ENCODE measurements at regions not wholly inside any gene's neighbourhood (a gene's known extent, or its start where the extent isn't known, plus 50 kb on each side); places are given as distances from the start of the nearest gene placed in this dataset.

GRCh38 chr5:107208867-107209266, 461.9 kb downstream of the EFNA5 start:
- no peak for DNase-seq

GRCh38 chr5:107204413-107204812, 466.3 kb downstream of the EFNA5 start:
- no peak for DNase-seq

- no peak for DNase-seq
Measured at GRCh38 chr5:107203243-107203642, 467.5 kb downstream of the EFNA5 start.

- DNase-seq = no peak
Measured at GRCh38 chr5:107199756-107200155, 471.0 kb downstream of the EFNA5 start.

GRCh38 chr5:107196500-107197059, 474.2 kb downstream of the EFNA5 start:
- no peak for DNase-seq

- DNase-seq = no peak
Measured at GRCh38 chr5:107195890-107196395, 474.8 kb downstream of the EFNA5 start.

GRCh38 chr5:107184871-107185270, 485.9 kb downstream of the EFNA5 start:
- DNase-seq = no peak

GRCh38 chr5:107184066-107184465, 486.7 kb downstream of the EFNA5 start:
- no peak for DNase-seq

GRCh38 chr5:107170620-107171019, 500.1 kb downstream of the EFNA5 start:
- no peak for DNase-seq

- DNase-seq = no peak
Measured at GRCh38 chr5:107169867-107170266, 500.9 kb downstream of the EFNA5 start.

GRCh38 chr5:107168848-107169752, 501.6 kb downstream of the EFNA5 start:
- DNase-seq = no peak

- DNase-seq = no peak
Measured at GRCh38 chr5:107168086-107168485, 502.7 kb downstream of the EFNA5 start.

GRCh38 chr5:107165296-107165695, 505.4 kb downstream of the EFNA5 start:
- DNase-seq = no peak

- DNase-seq = no peak
Measured at GRCh38 chr5:107157809-107158208, 512.9 kb downstream of the EFNA5 start.

GRCh38 chr5:107155707-107156106, 515.0 kb downstream of the EFNA5 start:
- DNase-seq = no peak

GRCh38 chr5:107154593-107154992, 516.1 kb downstream of the EFNA5 start:
- no peak for DNase-seq

- no peak for DNase-seq
Measured at GRCh38 chr5:107153283-107153682, 517.5 kb downstream of the EFNA5 start.

- DNase-seq = no peak
Measured at GRCh38 chr5:107149243-107150005, 521.3 kb downstream of the EFNA5 start.

- no peak for DNase-seq
Measured at GRCh38 chr5:107147589-107147988, 523.1 kb downstream of the EFNA5 start.

- DNase-seq = no peak
Measured at GRCh38 chr5:107146901-107147300, 523.8 kb downstream of the EFNA5 start.

GRCh38 chr5:107135391-107135790, 535.3 kb downstream of the EFNA5 start:
- DNase-seq = no peak

- DNase-seq = no peak
Measured at GRCh38 chr5:107134931-107135330, 535.8 kb downstream of the EFNA5 start.

- no peak for DNase-seq
Measured at GRCh38 chr5:107129051-107129450, 541.7 kb downstream of the EFNA5 start.

GRCh38 chr5:107127878-107128277, 542.9 kb downstream of the EFNA5 start:
- DNase-seq = no peak

Data from DMS79 treated with DMSO at 0.1 percent for 48 hours (cell line).